Pancreas (tissue), 10 donors: ENCODE measurements at regions not wholly inside any gene's neighbourhood (a gene's known extent, or its start where the extent isn't known, plus 50 kb on each side); places are given as distances from the start of the nearest gene placed in this dataset.

Experiments
- ATAC-seq, 4 donors: fragments of 200-7000 bp; cut with Tn5 transposase; one replicate each; pipeline versions ENCODE4 v1.8.0 to v1.9.1; 2020; ENCODE audit warnings: mild to moderate bottlenecking in 4 of 4, moderate library complexity in 4 of 4
- DNase-seq, 6 donors: peaks; one replicate each; pipeline ENCODE4 v3.0.0-alpha.2; 2020
- FAIRE-seq: peaks from 2 replicates; lab custom pipeline; 2012; peaks lifted over from hg19 to GRCh38; lab: Jason Lieb, UNC
- H3K27ac ChIP-seq, 4 donors: fragments of 200-600 bp; sonication (generic); 1 replicate in 3 of 4; 2 replicates in 1 of 4; pipeline versions ENCODE4 v1.5.0 to v1.8.0; 2020
- H3K27me3 ChIP-seq, 4 donors: fragments of 200-600 bp; one replicate each; pipeline ENCODE4 v1.8.0; 2021
- H3K36me3 ChIP-seq, 3 donors: fragments of 200-600 bp; sonication (generic) in 1 of 3; one replicate each; pipeline versions ENCODE4 v1.5.0 to v1.8.0; 2020 to 2021
- H3K4me1 ChIP-seq, 3 donors: fragments of 200-600 bp; one replicate each; pipeline ENCODE4 v1.8.0; 2021
- H3K4me3 ChIP-seq, 4 donors: fragments of 200-600 bp; sonication (generic) in 2 of 4; one replicate each; pipeline versions ENCODE4 v1.5.0 to v1.8.0; 2020 to 2021
- H3K9me3 ChIP-seq, 4 donors: fragments of 200-600 bp; one replicate each; pipeline ENCODE4 v1.8.0; 2021
- WGBS, 2 donors: extraction: QIAGEN DNeasy Blood & Tissue Kit; methylation state at CpG; one replicate each; pipeline ENCODE4 v1.1.7; 2013; 5-methylcytosine and 5-hydroxymethylcytosine counted together
- intact Hi-C, 3 donors: fragments of 100-400 bp; cut with DNase I; formaldehyde crosslinking; loops; one replicate each; pipeline versions ENCODE4 v1.11.1 to v1.14.2; 2022
- TF ChIP-seq, protein P1 (sequence below), 4 donors: fragments of 200-600 bp; sonication (generic) in 3 of 4; IDR thresholded peaks; one replicate each; pipeline versions ENCODE4 v1.5.0 to v1.8.0; 2021; ENCODE audit warnings: antibody characterized with exemption in 4 of 4
- donor health status: healthy with polysubstance abuse.
- donor health status: DM: no; HTN: no; CAD: no; lungs with moderate emphysema.
- donor health status: DM: no; HTN: no; CAD: no.
- donor health status: control.
- donor health status: control.
- donor health status: Bipolar disorder and iron deficiency.
- donor health status: DM: yes; HTN: yes; CAD: no.
- donor health status: DM: no; HTN: no; CAD: no.
- donor health status: DM: no; HTN: no; CAD: no.
- donor health status: DM: yes; HTN: yes; CAD: no.

DNA sequence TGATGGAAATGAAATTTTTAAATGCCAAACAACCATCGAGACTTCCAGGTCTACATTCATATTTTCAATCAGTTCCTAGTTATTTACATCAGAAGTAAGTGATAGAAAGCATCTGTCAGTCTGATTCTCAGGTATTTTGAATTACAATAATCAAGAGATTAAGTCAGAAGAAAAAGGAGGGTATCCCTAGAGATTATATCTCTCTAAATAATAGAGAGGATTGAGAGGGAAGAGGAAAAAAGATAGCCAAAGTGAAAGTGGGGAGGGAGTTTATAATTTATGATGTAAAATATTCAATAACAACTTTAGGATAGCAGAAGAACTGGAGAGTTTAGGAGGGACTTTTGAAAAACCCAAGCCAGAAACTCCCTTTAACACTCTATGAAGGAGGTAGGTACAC lies 400.2 kb downstream of the EFNA5 start:
- no peaks in the 10 kb centered on the region for H3K9me3 ChIP-seq
- TF ChIP-seq, protein P1, sequence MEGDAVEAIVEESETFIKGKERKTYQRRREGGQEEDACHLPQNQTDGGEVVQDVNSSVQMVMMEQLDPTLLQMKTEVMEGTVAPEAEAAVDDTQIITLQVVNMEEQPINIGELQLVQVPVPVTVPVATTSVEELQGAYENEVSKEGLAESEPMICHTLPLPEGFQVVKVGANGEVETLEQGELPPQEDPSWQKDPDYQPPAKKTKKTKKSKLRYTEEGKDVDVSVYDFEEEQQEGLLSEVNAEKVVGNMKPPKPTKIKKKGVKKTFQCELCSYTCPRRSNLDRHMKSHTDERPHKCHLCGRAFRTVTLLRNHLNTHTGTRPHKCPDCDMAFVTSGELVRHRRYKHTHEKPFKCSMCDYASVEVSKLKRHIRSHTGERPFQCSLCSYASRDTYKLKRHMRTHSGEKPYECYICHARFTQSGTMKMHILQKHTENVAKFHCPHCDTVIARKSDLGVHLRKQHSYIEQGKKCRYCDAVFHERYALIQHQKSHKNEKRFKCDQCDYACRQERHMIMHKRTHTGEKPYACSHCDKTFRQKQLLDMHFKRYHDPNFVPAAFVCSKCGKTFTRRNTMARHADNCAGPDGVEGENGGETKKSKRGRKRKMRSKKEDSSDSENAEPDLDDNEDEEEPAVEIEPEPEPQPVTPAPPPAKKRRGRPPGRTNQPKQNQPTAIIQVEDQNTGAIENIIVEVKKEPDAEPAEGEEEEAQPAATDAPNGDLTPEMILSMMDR (IDR thresholded peaks at IDR 0.05): no peak
- H3K27me3 ChIP-seq: no peaks in the 10 kb centered on the region
- ATAC-seq (no peak), DNase-seq (no peak), FAIRE-seq (no peak)
- no peak overlapping the region for H3K4me3 ChIP-seq
- intact Hi-C loops: no loop called here
- 86 to 91% methylated on average over 1 of the region's 1 CpG for WGBS, 2 donors
- H3K27ac ChIP-seq: no peak overlapping the region
- no peaks in the 10 kb centered on the region for H3K4me1 ChIP-seq
- no peaks in the 10 kb centered on the region for H3K36me3 ChIP-seq

DNA sequence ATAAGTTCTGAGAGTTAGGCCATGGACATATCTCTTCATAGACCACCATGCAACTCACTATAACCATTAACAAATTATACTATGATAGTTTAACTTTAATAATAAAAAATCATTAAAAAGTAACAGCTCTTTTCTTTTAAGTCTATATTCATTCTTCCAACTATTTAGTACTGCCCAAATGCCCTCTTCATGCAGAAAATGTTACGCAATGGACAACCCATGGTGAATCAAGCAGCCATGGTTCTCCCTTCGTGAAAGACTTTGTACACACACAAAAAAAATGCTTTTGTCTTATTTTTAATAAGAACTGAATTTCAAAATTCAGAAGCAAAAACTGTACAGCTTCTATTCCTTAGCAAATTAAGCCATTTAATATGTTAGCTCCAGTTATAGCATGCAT lies 401.1 kb downstream of the EFNA5 start:
- Histone ChIP-seq H3K9me3 (no peaks in the 10 kb centered on the region), H3K27ac (no peak overlapping the region), H3K4me1 (no peaks in the 10 kb centered on the region), H3K27me3 (no peaks in the 10 kb centered on the region), H3K4me3 (no peak overlapping the region), H3K36me3 (no peaks in the 10 kb centered on the region)
- no peak for ATAC-seq
- FAIRE-seq: no peak
- WGBS, 2 donors: 77 to 88% methylated on average over 2 of the region's 2 CpGs
- TF ChIP-seq, protein P1 (IDR thresholded peaks at IDR 0.05): no peak
- intact Hi-C loops: no loop called here
- DNase-seq: no peak

DNA sequence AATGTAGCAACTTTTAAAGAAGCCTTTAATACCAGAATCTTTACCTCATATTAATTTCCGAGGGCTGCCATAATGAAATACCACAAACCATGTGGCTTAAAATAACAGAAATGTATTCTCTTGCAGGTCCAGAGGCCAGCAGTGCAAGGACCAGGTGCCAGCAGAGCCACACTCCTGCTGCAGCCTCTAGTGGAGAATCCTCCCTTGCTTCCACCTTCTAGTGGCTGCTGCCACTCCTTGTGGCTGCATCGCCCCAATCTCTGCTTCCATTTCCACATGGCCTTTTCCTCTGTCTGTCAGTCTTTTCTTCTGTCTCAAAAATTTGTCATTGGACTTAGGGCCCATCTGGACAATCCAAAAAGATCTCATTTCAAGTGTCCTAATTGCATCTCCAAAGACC lies 401.5 kb downstream of the EFNA5 start:
- TF ChIP-seq, protein P1 (IDR thresholded peaks at IDR 0.05): no peak
- no peak overlapping the region for H3K27ac ChIP-seq
- no peaks in the 10 kb centered on the region for H3K36me3 ChIP-seq
- H3K4me1 ChIP-seq: no peaks in the 10 kb centered on the region
- no peak overlapping the region for H3K4me3 ChIP-seq
- intact Hi-C loops: no loop called here
- ATAC-seq (no peak), FAIRE-seq (no peak), DNase-seq (no peak)
- no peaks in the 10 kb centered on the region for H3K9me3 ChIP-seq
- H3K27me3 ChIP-seq: no peaks in the 10 kb centered on the region
- 78 to 97% methylated on average over 2 of the region's 2 CpGs for WGBS, 2 donors

DNA sequence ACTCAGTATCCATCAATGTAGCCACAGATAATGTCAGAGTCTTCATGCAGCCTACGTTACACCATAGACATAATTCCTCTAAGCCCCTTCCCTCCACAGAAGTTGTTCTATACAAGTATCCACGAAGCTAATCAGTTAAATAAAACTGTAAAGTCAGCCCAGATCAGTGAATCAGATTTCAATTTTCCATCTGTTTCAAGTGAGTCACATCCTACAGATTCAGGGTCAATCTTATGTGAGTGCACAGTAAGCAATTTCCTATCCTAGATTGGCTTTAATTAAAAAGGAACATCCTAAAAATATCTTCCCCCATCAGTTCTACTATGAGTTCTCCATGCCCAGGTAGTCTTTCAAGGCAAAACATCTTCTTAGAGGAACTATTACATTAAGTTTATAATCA lies 402.5 kb downstream of the EFNA5 start:
- intact Hi-C loops: no loop called here
- FAIRE-seq: no peak
- no peak for ATAC-seq
- no peaks in the 10 kb centered on the region for H3K27me3 ChIP-seq
- no peaks in the 10 kb centered on the region for H3K9me3 ChIP-seq
- no peak overlapping the region for H3K4me3 ChIP-seq
- DNase-seq: no peak
- 68 to 80% methylated on average over 2 of the region's 2 CpGs for WGBS, 2 donors
- TF ChIP-seq, protein P1 (IDR thresholded peaks at IDR 0.05): no peak
- H3K4me1 ChIP-seq: no peaks in the 10 kb centered on the region
- no peak overlapping the region for H3K27ac ChIP-seq
- no peaks in the 10 kb centered on the region for H3K36me3 ChIP-seq

DNA sequence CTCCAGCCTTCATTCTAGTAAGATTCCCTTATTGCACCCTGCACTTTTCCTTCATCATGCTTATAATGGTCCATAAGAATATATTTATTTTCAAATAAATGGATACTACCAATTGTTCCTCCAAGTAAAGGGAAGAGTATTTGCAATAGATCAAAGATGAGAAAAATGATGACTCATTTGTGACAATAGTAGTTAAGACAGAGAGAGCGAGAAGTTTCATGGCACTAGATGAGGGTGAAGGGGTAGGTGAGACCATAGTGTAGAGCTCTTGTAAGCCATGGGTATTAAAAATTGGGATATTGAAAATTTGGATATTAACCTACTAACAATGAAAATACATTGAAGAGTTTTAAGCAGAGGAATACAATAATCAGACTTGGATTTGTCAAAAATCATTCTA lies 404.6 kb downstream of the EFNA5 start:
- no peak for ATAC-seq
- intact Hi-C loops: no loop called here
- 94 to 100% methylated on average over 1 of the region's 1 CpG for WGBS, 2 donors

More for the DNA sequence above, 404.6 kb downstream of the EFNA5 start:
- Histone ChIP-seq H3K27me3 (no peaks in the 10 kb centered on the region), H3K27ac (no peak overlapping the region), H3K9me3 (no peaks in the 10 kb centered on the region), H3K4me1 (no peaks in the 10 kb centered on the region), H3K4me3 (no peak overlapping the region), H3K36me3 (no peaks in the 10 kb centered on the region)
- DNase-seq (no peak), FAIRE-seq (no peak)
- TF ChIP-seq, protein P1 (IDR thresholded peaks at IDR 0.05): no peak
